T-helper 17 cell (primary cell): ENCODE measurements at regions not wholly inside any gene's neighbourhood (a gene's known extent, or its start where the extent isn't known, plus 50 kb on each side); places are given as distances from the start of the nearest gene placed in this dataset.
"Not testable (repeated sequence)": the region's sequence is repeated elsewhere in the genome, so short reads cannot be mapped to it uniquely, and the experiment has no call there.

ENCODE experiments used
- ATAC-seq: fragments of 150-1000 bp; cut with Tn5 transposase; 2 replicates; pipeline ENCODE4 v1.10.0; 2021; ENCODE audit warnings: mild to moderate bottlenecking, moderate library complexity
- DNase-seq, 3 donors: peaks; one replicate each; pipeline versions ENCODE4 v3.0.0 to v3.0.0-alpha.2; 2020 to 2021
- H3K9me3 ChIP-seq: one replicate; pipeline ENCODE4 v1.7.0; 2013; ENCODE audit warnings: low read length, mild to moderate bottlenecking; ENCODE audit not compliant: control insufficient read depth, poor library complexity, severe bottlenecking
- H3K27ac Mint-ChIP-seq: one replicate; pipeline ENCODE4 v1.8.0; 2022; ENCODE audit warnings: mild to moderate bottlenecking, moderate library complexity, mixed read lengths
- H3K27me3 Mint-ChIP-seq: one replicate; pipeline ENCODE4 v1.8.0; 2022; ENCODE audit warnings: mixed read lengths
- H3K36me3 Mint-ChIP-seq: one replicate; pipeline ENCODE4 v1.8.0; 2022; ENCODE audit warnings: low read depth, mixed read lengths
- H3K4me1 Mint-ChIP-seq: one replicate; pipeline ENCODE4 v1.8.0; 2022; ENCODE audit warnings: mild to moderate bottlenecking, mixed read lengths
- H3K4me3 Mint-ChIP-seq: one replicate; pipeline ENCODE4 v1.8.0; 2022; ENCODE audit warnings: mild to moderate bottlenecking, moderate library complexity, mixed read lengths

GRCh38 chr6:170198298-170198697 lies 92.6 kb downstream of the DLL1 start:
- Mint-ChIP-seq H3K27me3 (peaks cover 14% of the 10 kb centered on the region), H3K36me3 (no peaks in the 10 kb centered on the region), H3K4me1 (no peaks in the 10 kb centered on the region), H3K4me3 (no peak overlapping the region), H3K27ac (no peak overlapping the region)
- DNase-seq (no peak), ATAC-seq (no peak)
- H3K9me3 ChIP-seq: peaks cover 10% of the 10 kb centered on the region

- DNase-seq (no peak), ATAC-seq (no peak)
- Mint-ChIP-seq H3K4me1 (no peaks in the 10 kb centered on the region), H3K36me3 (no peaks in the 10 kb centered on the region), H3K27ac (no peak overlapping the region), H3K4me3 (no peak overlapping the region), H3K27me3 (peaks cover 12% of the 10 kb centered on the region)
- H3K9me3 ChIP-seq: peaks cover 10% of the 10 kb centered on the region
Observed at GRCh38 chr6:170193326-170193821, 97.5 kb downstream of the DLL1 start.

- H3K36me3 Mint-ChIP-seq: no peaks in the 10 kb centered on the region
- peaks cover 10% of the 10 kb centered on the region for H3K9me3 ChIP-seq
- H3K27ac Mint-ChIP-seq: no peak overlapping the region
- DNase-seq (no peak), ATAC-seq (no peak)
- H3K27me3 Mint-ChIP-seq: peaks cover 12% of the 10 kb centered on the region
- H3K4me3 Mint-ChIP-seq: no peak overlapping the region
- H3K4me1 Mint-ChIP-seq: no peaks in the 10 kb centered on the region
Observed at GRCh38 chr6:170192905-170193304, 98.0 kb downstream of the DLL1 start.

- H3K36me3 Mint-ChIP-seq, H3K4me1 Mint-ChIP-seq, H3K9me3 ChIP-seq, H3K27me3 Mint-ChIP-seq, ATAC-seq, H3K4me3 Mint-ChIP-seq, H3K27ac Mint-ChIP-seq, DNase-seq: not testable (repeated sequence)
Observed at GRCh38 chr6:170192101-170192500, 98.8 kb downstream of the DLL1 start.

- H3K27me3 Mint-ChIP-seq: peaks cover 6% of the 10 kb centered on the region
- H3K4me3 Mint-ChIP-seq: no peak overlapping the region
- H3K36me3 Mint-ChIP-seq: no peaks in the 10 kb centered on the region
- DNase-seq (no peak), ATAC-seq (no peak)
- H3K4me1 Mint-ChIP-seq: no peaks in the 10 kb centered on the region
- H3K9me3 ChIP-seq: no peaks in the 10 kb centered on the region
- H3K27ac Mint-ChIP-seq: no peak overlapping the region
Observed at GRCh38 chr6:170190046-170190445, 100.8 kb downstream of the DLL1 start.

DNA sequence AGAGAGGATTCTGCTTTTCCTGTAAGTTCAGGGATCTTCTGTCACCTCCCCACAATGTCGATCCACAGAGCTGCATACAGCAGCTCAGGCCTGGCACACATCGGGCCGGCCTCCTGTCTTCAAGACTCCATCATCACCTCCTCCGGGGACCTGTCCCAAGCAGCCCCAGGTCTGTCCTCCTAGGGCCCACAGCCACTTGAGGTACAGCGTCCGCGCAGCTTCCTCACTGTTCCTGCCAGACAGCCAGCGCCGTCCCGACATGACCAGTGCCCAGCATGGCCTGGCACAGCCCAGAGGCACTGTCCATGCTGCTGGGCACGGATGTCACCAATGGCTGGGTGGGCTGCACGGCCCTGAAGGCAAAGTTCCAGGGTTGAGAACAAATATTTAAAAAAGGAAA lies 101.6 kb downstream of the DLL1 start:
- Mint-ChIP-seq H3K27ac (no peak overlapping the region), H3K4me1 (no peaks in the 10 kb centered on the region), H3K27me3 (peaks cover 6% of the 10 kb centered on the region), H3K4me3 (no peak overlapping the region), H3K36me3 (no peaks in the 10 kb centered on the region)
- no peaks in the 10 kb centered on the region for H3K9me3 ChIP-seq
- no peak for DNase-seq
- no peak for ATAC-seq

DNA sequence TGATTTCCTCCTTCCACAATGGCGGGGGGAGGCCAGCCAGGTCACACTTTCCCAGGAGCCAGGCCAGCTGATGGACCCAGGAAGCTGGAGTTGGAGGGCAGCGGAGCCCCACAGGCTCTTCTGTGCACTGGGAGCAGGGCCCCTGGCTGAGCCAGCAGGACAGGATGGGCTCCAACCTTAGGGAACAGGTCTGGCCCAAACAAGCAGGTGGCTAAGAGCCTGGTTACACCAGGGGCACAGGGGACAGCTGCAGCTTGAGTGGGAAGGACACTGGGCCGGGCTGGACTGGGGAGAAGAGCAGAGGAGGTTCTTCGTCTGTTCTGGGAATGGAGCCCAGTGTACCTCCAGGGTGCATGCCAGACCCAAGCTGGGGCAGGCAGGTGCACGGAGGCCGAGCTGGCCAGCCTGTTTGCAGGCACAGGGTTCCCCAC lies 102.3 kb downstream of the DLL1 start:
- no peaks in the 10 kb centered on the region for H3K36me3 Mint-ChIP-seq
- ATAC-seq: no peak
- H3K9me3 ChIP-seq: no peaks in the 10 kb centered on the region
- no peaks in the 10 kb centered on the region for H3K4me1 Mint-ChIP-seq
- no peak overlapping the region for H3K4me3 Mint-ChIP-seq
- DNase-seq: no peak
- H3K27ac Mint-ChIP-seq: no peak overlapping the region
- H3K27me3 Mint-ChIP-seq: peaks cover 6% of the 10 kb centered on the region

- DNase-seq (no peak), ATAC-seq (no peak)
- Mint-ChIP-seq H3K36me3 (no peaks in the 10 kb centered on the region), H3K27me3 (peaks cover 6% of the 10 kb centered on the region), H3K4me3 (no peak overlapping the region), H3K4me1 (no peaks in the 10 kb centered on the region), H3K27ac (no peak overlapping the region)
- H3K9me3 ChIP-seq: no peaks in the 10 kb centered on the region
Observed at GRCh38 chr6:170187669-170188566, 103.0 kb downstream of the DLL1 start.

- no peaks in the 10 kb centered on the region for H3K36me3 Mint-ChIP-seq
- H3K4me3 Mint-ChIP-seq: no peak overlapping the region
- no peak overlapping the region for H3K27ac Mint-ChIP-seq
- peaks cover 4% of the 10 kb centered on the region for H3K4me1 Mint-ChIP-seq
- DNase-seq: no peak
- peaks cover 6% of the 10 kb centered on the region for H3K27me3 Mint-ChIP-seq
- ATAC-seq: no peak
- no peaks in the 10 kb centered on the region for H3K9me3 ChIP-seq
Observed at GRCh38 chr6:170186941-170187668, 103.8 kb downstream of the DLL1 start.

GRCh38 chr6:170186006-170186935 lies 104.6 kb downstream of the DLL1 start:
- DNase-seq: no peak
- no peak for ATAC-seq
- H3K27ac Mint-ChIP-seq: no peak overlapping the region
- peaks cover 6% of the 10 kb centered on the region for H3K27me3 Mint-ChIP-seq
- peaks cover 6% of the 10 kb centered on the region for H3K4me1 Mint-ChIP-seq
- no peak overlapping the region for H3K4me3 Mint-ChIP-seq
- H3K36me3 Mint-ChIP-seq: no peaks in the 10 kb centered on the region
- no peaks in the 10 kb centered on the region for H3K9me3 ChIP-seq

- Mint-ChIP-seq H3K36me3 (no peaks in the 10 kb centered on the region), H3K4me3 (no peak overlapping the region), H3K27me3 (peaks cover 6% of the 10 kb centered on the region), H3K4me1 (peaks cover 6% of the 10 kb centered on the region), H3K27ac (no peak overlapping the region)
- no peaks in the 10 kb centered on the region for H3K9me3 ChIP-seq
- ATAC-seq (no peak), DNase-seq (no peak)
Observed at GRCh38 chr6:170185175-170185978, 105.5 kb downstream of the DLL1 start.

DNA sequence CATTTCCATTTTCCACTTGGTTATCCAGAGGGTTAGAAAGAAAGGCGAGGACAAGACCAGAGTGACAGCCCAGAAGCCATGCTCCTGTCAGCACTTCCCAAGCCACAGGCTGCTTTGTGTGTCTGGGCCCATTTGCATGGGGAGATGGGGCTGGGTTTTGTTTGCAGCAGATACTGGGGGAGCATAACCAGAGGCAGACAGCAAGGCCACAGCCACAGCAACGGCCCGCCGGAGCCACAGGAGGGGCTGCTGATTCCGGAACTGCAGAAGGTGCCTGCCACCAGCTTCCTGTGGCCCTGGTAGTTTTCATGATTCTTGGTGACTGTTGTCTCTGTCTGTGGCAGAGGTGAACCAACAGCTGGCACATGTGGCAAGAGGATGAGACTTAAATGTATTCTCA lies 106.6 kb downstream of the DLL1 start:
- no peaks in the 10 kb centered on the region for H3K9me3 ChIP-seq
- no peak for ATAC-seq
- Mint-ChIP-seq H3K4me3 (no peak overlapping the region), H3K27me3 (peaks cover 3% of the 10 kb centered on the region), H3K36me3 (no peaks in the 10 kb centered on the region), H3K4me1 (peaks cover 6% of the 10 kb centered on the region), H3K27ac (no peak overlapping the region)
- DNase-seq: no peak
